RWPE1 (cell line): ENCODE measurements at regions not wholly inside any gene's neighbourhood (a gene's known extent, or its start where the extent isn't known, plus 50 kb on each side); places are given as distances from the start of the nearest gene placed in this dataset.

ENCODE experiments used
- CTCF ChIA-PET: fragments of 350-600 bp; sonication (Branson Sonifier 250); formaldehyde crosslinking; extraction: SDS; loops from one replicate; lab custom pipeline; 2021; lab: Yijun Ruan, JAX
- POLR2A ChIA-PET: fragments of 400-600 bp; formaldehyde crosslinking; extraction: SDS; loops from one replicate; lab custom pipeline; 2020; ENCODE audit warnings: antibody characterized with exemption; ENCODE audit not compliant: low non-redundant PET; lab: Yijun Ruan, JAX
- DNase-seq: peaks from one replicate; pipeline ENCODE4 v3.0.0; 2012; ENCODE audit warnings: low spot score
- H3K27ac ChIP-seq: fragments of 450-650 bp; 2 replicates; pipeline ENCODE4 v1.5.1; 2017
- CTCF ChIP-seq: fragments of 450-650 bp; conservative IDR thresholded peaks from 2 replicates; pipeline ENCODE4 v1.5.1; 2017; ENCODE audit warnings: low read depth, mild to moderate bottlenecking

GRCh38 chr13:59471106-59471505, 692.6 kb downstream of the DIAPH3 start:
- DNase-seq = no peak
- TF ChIP-seq CTCF = no peak
- no peak overlapping the region for H3K27ac ChIP-seq
- ChIA-PET CTCF (interaction anchor here (0.7 kb wide), 1 partner anchor 17 kb away, joined by 4 read pairs; no protein-coding TSS in a partner anchor), POLR2A (no interaction called here)

GRCh38 chr13:59472134-59472533, 691.6 kb downstream of the DIAPH3 start:
- H3K27ac ChIP-seq = no peak overlapping the region
- POLR2A ChIA-PET = no interaction called here
- TF ChIP-seq CTCF = no peak
- CTCF ChIA-PET = interaction anchor here (0.6 kb wide), 1 partner anchor 827 kb away, joined by 3 read pairs; no protein-coding TSS in a partner anchor
- no peak for DNase-seq

GRCh38 chr13:59474696-59475095, 689.0 kb downstream of the DIAPH3 start:
- TF ChIP-seq CTCF = no peak
- H3K27ac ChIP-seq = no peak overlapping the region
- ChIA-PET CTCF (no interaction called here), POLR2A (no interaction called here)
- DNase-seq = no peak

- ChIA-PET CTCF (no interaction called here), POLR2A (no interaction called here)
- no peak overlapping the region for H3K27ac ChIP-seq
- no peak for DNase-seq
- TF ChIP-seq CTCF = no peak
Observed at GRCh38 chr13:59475911-59476310, 687.8 kb downstream of the DIAPH3 start.

- no peak for TF ChIP-seq CTCF
- CTCF ChIA-PET = no interaction called here
- POLR2A ChIA-PET = no interaction called here
Observed at GRCh38 chr13:59476366-59476765, 687.4 kb downstream of the DIAPH3 start.

GRCh38 chr13:59477011-59477410, 686.7 kb downstream of the DIAPH3 start:
- TF ChIP-seq CTCF = no peak
- no peak overlapping the region for H3K27ac ChIP-seq
- ChIA-PET POLR2A (no interaction called here), CTCF (interaction anchor here (0.6 to 0.8 kb wide), 2 partner anchors 11 to 376 kb away, joined by 3 read pairs; no protein-coding TSS in a partner anchor)
- no peak for DNase-seq

More at GRCh38 chr13:59476366-59476765, 687.4 kb downstream of the DIAPH3 start:
- no peak overlapping the region for H3K27ac ChIP-seq
- no peak for DNase-seq
